ENCODE measurements at regions not wholly inside any gene's neighbourhood (a gene's known extent, or its start where the extent isn't known, plus 50 kb on each side); places are given as distances from the start of the nearest gene placed in this dataset.

GRCh38 chr6:94902974-94903628, 674.2 kb upstream of the MANEA start:
- Histone ChIP-seq H3K36me3 (ENCODE audit: control insufficient read depth in 4 of 4, insufficient read depth in 3 of 4, low read depth in 1 of 4, low read length in 3 of 4) (no peaks in the 10 kb centered on the region), H3K27me3 (ENCODE audit: control insufficient read depth in 4 of 4, insufficient read depth in 4 of 4, low read length in 3 of 4) (no peaks in the 10 kb centered on the region), H3K4me1 (ENCODE audit: control insufficient read depth in 4 of 4, insufficient read depth in 4 of 4, low read length in 3 of 4) (no peaks in the 10 kb centered on the region), H3K4me3 (ENCODE audit: low read depth in 1 of 3, low read length in 3 of 3) (no peak overlapping the region), H3K9me3 (ENCODE audit: control insufficient read depth in 4 of 4, low read length in 3 of 4) (no peaks in the 10 kb centered on the region), H3K27ac (ENCODE audit: low read depth in 1 of 2, low read length in 2 of 2) (no peak overlapping the region), H3K9ac (ENCODE audit: low read depth in 1 of 2, low read length in 2 of 2) (no peak overlapping the region)
- 38% methylated on average over 1 of the region's 1 CpG for WGBS
- DNase-seq (ENCODE audit: low spot score) = no peak
- TF ChIP-seq RXRA (IDR thresholded peaks at IDR 0.05) = no peak
- no peak for TF ChIP-seq GABPA (IDR thresholded peaks at IDR 0.05 in 1 of 2, conservative IDR thresholded peaks at IDR 0.05 in 1 of 2)
- no peak for TF ChIP-seq YY1 (IDR thresholded peaks at IDR 0.05)
- no peak for TF ChIP-seq ATF3 (IDR thresholded peaks at IDR 0.05)
- no peak for TF ChIP-seq FOXA2 (IDR thresholded peaks at IDR 0.05)
- no peak for TF ChIP-seq TAF1 (conservative IDR thresholded peaks at IDR 0.05)
- no peak for TF ChIP-seq CTCF (IDR thresholded peaks at IDR 0.05; ENCODE audit: low read depth, low read length, missing input control)
- no peak for TF ChIP-seq RAD21 (IDR thresholded peaks at IDR 0.05)
- TF ChIP-seq HNF4G (IDR thresholded peaks at IDR 0.05) = no peak
- TF ChIP-seq REST (IDR thresholded peaks at IDR 0.05) = no peak
- no peak for TF ChIP-seq FOXA1 (IDR thresholded peaks at IDR 0.05)
- TF ChIP-seq JUND (IDR thresholded peaks at IDR 0.05) = no peak
- no peak for TF ChIP-seq EGR1 (IDR thresholded peaks at IDR 0.05; ENCODE audit: low read depth in 2 of 2)
- no peak for TF ChIP-seq ZBTB33 (IDR thresholded peaks at IDR 0.05)
- TF ChIP-seq MAX (IDR thresholded peaks at IDR 0.05) = no peak
- TF ChIP-seq HNF4A (conservative IDR thresholded peaks at IDR 0.05) = no peak
- TF ChIP-seq NR2F2 (IDR thresholded peaks at IDR 0.05) = no peak
- no peak for TF ChIP-seq SP1 (IDR thresholded peaks at IDR 0.05)
